ENCODE measurements at regions not wholly inside any gene's neighbourhood (a gene's known extent, or its start where the extent isn't known, plus 50 kb on each side); places are given as distances from the start of the nearest gene placed in this dataset.

DNA sequence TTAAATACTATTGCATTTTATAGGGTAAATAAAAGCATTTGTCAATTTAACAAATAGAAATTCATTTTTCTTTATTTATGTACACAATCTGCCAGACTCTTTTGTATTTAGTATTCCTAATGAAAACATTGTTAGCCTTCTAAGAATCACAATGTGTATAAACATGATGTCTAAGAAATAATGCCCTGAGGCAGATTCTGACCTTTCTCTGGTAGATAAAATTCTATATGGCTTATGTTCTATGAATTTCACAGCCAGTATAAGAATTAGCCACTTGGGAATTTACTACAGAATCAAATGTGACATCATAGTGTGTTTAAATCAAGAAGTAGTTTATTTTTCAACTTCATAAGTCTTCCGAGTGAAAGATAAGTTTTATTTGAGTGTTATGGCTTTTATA, 457.4 kb downstream of the ZIC1 start (continued):
- TF ChIP-seq, protein P1, sequence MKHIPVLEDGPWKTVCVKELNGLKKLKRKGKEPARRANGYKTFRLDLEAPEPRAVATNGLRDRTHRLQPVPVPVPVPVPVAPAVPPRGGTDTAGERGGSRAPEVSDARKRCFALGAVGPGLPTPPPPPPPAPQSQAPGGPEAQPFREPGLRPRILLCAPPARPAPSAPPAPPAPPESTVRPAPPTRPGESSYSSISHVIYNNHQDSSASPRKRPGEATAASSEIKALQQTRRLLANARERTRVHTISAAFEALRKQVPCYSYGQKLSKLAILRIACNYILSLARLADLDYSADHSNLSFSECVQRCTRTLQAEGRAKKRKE (CRISPR knock-in tag; IDR thresholded peaks at IDR 0.05; ENCODE audit: low read depth): no peak
- TF ChIP-seq ESRRA (IDR thresholded peaks at IDR 0.05; ENCODE audit: borderline replicate concordance, low read length) (no peak), NR3C1 (IDR thresholded peaks at IDR 0.05) (no peak), RFX5 (IDR thresholded peaks at IDR 0.05) (no peak), CHD4 (IDR thresholded peaks at IDR 0.05; ENCODE audit: borderline replicate concordance) (no peak), EP300 (IDR thresholded peaks at IDR 0.05) (no peak)

DNA sequence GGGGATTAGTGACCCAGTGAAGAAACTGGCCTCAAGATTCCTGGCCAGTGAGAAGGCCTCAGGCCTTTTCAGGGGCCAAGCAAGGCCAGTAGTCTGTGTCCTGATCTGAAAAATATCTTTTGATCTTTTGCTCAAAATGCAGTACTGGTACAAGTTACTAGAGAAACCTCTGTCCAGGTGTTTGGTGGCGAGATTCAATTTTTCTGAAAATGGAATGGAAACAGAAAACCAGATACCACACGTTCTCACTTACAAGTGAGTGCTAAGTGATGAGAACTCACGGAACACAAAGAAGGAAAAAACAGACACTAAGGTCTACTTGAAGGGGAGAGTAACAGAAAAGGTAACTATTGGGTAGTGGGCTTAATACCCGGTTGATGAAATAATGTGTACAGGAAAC, 463.4 kb downstream of the ZIC1 start:
- FAIRE-seq (no peak), DNase-seq (ENCODE audit: low read depth in 1 of 2, low spot score in 1 of 2) (no peak), ATAC-seq (no peak)
- TF ChIP-seq HDAC2 (IDR thresholded peaks at IDR 0.05): no peak
- Histone ChIP-seq H3K27ac (no peak overlapping the region), H3K4me1 (no peaks in the 10 kb centered on the region), H3K9me3 (no peaks in the 10 kb centered on the region), H3K4me2 (no peak overlapping the region), H3K4me3 (no peak overlapping the region)
- CTCF ChIA-PET: no interaction called here
- 21% methylated on average over 4 of the region's 4 CpGs for WGBS (ENCODE audit: missing lambda C conversion rate)
- POLR2A ChIA-PET: no interaction called here

DNA sequence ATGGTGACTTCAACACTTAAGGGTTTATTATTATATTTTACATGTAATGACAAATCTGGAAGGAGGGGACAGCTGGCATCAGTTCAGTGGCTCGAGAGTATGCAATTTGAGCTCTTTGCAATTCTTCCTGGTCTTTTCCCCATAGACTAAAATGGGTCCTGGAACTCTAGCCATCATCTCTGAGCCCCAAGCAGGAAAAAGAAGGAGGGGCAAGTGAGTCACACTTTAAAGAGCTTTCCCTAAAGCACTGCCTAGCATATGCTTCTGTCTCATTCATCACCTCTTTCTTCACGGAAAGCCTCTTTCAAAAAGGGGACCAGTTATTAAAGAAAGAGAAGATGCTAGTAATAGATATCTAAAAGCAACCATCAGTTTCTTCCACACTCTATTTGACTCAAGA, 466.3 kb downstream of the ZIC1 start:
- DNase-seq (ENCODE audit: low read depth in 1 of 2, low spot score in 1 of 2) (no peak), ATAC-seq (no peak), FAIRE-seq (no peak)
- POLR2A ChIA-PET: no interaction called here
- no peak overlapping the region for H3K4me3 ChIP-seq
- no peaks in the 10 kb centered on the region for H3K4me1 ChIP-seq
- no peaks in the 10 kb centered on the region; the same call in 2 of the 3 replicates for H3K9me3 ChIP-seq
- CTCF ChIA-PET: no interaction called here
- no peak overlapping the region for H3K4me2 ChIP-seq
- TF ChIP-seq NPAS2 (CRISPR knock-in tag; IDR thresholded peaks at IDR 0.05; ENCODE audit: borderline replicate concordance) (no peak), SMC3 (IDR thresholded peaks at IDR 0.05) (no peak), CEBPB (IDR thresholded peaks at IDR 0.05) (no peak), HOXB5 (CRISPR knock-in tag; IDR thresholded peaks at IDR 0.05) (no peak), JUNB (IDR thresholded peaks at IDR 0.05) (no peak), CHD4 (IDR thresholded peaks at IDR 0.05; ENCODE audit: borderline replicate concordance) (no peak), PHF8 (IDR thresholded peaks at IDR 0.05; ENCODE audit: borderline replicate concordance, low read depth) (no peak), FOSL2 (IDR thresholded peaks at IDR 0.05) (no peak), FOSL2 (CRISPR knock-in tag; IDR thresholded peaks at IDR 0.05) (no peak), BHLHE40 (IDR thresholded peaks at IDR 0.05; ENCODE audit: low read depth, low read length) (no peak), EHMT2 (IDR thresholded peaks at IDR 0.05; ENCODE audit: low read depth) (no peak), GATA3 (IDR thresholded peaks at IDR 0.05; ENCODE audit: borderline replicate concordance) (no peak)
- WGBS (ENCODE audit: missing lambda C conversion rate): 0% methylated on average over 2 of the region's 2 CpGs
- H3K27ac ChIP-seq: no peak overlapping the region

DNA sequence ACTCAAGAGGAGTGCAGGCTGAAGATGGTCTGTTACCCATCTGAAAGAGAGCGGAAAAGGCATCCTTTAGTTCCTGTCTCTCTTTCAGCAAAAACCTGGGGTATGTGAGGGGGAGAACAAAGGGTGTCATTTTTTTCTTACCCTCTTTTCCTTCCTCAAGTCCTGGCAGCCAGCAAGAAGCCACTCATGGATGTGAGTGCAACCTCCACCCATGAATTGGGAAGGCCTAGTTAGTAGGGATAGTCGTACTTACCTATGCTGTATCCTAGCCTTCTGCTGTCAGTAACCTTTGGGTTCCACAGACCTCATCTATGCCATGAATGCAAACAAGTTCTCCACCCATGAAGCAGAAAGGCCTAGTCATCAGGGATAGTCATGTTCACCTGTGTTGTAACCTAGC, 472.8 kb downstream of the ZIC1 start:
- FAIRE-seq: no peak

More for the DNA sequence above, 472.8 kb downstream of the ZIC1 start:
- DNase-seq (ENCODE audit: low read depth in 1 of 2, low spot score in 1 of 2): no peak
- ChIA-PET POLR2A (no interaction called here), CTCF (no interaction called here)
- H3K4me3 ChIP-seq: no peak overlapping the region
- no peak overlapping the region for H3K27ac ChIP-seq
- 7% methylated on average over 2 of the region's 2 CpGs for WGBS (ENCODE audit: missing lambda C conversion rate)
- TF ChIP-seq TFCP2L1 (CRISPR knock-in tag; IDR thresholded peaks at IDR 0.05): no peak
- TF ChIP-seq NFE2L2 (conservative IDR thresholded peaks at IDR 0.05; ENCODE audit: low read length): no peak
- TF ChIP-seq CEBPB (IDR thresholded peaks at IDR 0.05): no peak
- no peak for TF ChIP-seq EP300 (IDR thresholded peaks at IDR 0.05)
- TF ChIP-seq POLR2AphosphoS2 (conservative IDR thresholded peaks at IDR 0.05; ENCODE audit: low read length): no peak
- TF ChIP-seq NR3C1 (IDR thresholded peaks at IDR 0.05): no peak
- no peak for TF ChIP-seq HOXB5 (CRISPR knock-in tag; IDR thresholded peaks at IDR 0.05)
- TF ChIP-seq TP53 (CRISPR knock-in tag; IDR thresholded peaks at IDR 0.05): no peak
- no peak for TF ChIP-seq RAD21 (conservative IDR thresholded peaks at IDR 0.05 in 1 of 2, IDR thresholded peaks at IDR 0.05 in 1 of 2)
- TF ChIP-seq ZNF302 (CRISPR knock-in tag; IDR thresholded peaks at IDR 0.05): no peak
- TF ChIP-seq RCOR1 (IDR thresholded peaks at IDR 0.05; ENCODE audit: low read depth, low read length): no peak
- no peak for TF ChIP-seq SREBF2 (IDR thresholded peaks at IDR 0.05)
- TF ChIP-seq CHD4 (IDR thresholded peaks at IDR 0.05; ENCODE audit: borderline replicate concordance): no peak
- TF ChIP-seq, protein P2, sequence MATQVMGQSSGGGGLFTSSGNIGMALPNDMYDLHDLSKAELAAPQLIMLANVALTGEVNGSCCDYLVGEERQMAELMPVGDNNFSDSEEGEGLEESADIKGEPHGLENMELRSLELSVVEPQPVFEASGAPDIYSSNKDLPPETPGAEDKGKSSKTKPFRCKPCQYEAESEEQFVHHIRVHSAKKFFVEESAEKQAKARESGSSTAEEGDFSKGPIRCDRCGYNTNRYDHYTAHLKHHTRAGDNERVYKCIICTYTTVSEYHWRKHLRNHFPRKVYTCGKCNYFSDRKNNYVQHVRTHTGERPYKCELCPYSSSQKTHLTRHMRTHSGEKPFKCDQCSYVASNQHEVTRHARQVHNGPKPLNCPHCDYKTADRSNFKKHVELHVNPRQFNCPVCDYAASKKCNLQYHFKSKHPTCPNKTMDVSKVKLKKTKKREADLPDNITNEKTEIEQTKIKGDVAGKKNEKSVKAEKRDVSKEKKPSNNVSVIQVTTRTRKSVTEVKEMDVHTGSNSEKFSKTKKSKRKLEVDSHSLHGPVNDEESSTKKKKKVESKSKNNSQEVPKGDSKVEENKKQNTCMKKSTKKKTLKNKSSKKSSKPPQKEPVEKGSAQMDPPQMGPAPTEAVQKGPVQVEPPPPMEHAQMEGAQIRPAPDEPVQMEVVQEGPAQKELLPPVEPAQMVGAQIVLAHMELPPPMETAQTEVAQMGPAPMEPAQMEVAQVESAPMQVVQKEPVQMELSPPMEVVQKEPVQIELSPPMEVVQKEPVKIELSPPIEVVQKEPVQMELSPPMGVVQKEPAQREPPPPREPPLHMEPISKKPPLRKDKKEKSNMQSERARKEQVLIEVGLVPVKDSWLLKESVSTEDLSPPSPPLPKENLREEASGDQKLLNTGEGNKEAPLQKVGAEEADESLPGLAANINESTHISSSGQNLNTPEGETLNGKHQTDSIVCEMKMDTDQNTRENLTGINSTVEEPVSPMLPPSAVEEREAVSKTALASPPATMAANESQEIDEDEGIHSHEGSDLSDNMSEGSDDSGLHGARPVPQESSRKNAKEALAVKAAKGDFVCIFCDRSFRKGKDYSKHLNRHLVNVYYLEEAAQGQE (IDR thresholded peaks at IDR 0.05): no peak
- no peak for TF ChIP-seq MAZ (IDR thresholded peaks at IDR 0.05; ENCODE audit: borderline replicate concordance, low read depth, low read length)
- H3K9me3 ChIP-seq: no peaks in the 10 kb centered on the region; the same call in 1 of the 3 replicates
- no peaks in the 10 kb centered on the region for H3K4me1 ChIP-seq
- ATAC-seq: no peak
- H3K4me2 ChIP-seq: no peak overlapping the region
